GM12878 (cell line): ENCODE measurements at regions not wholly inside any gene's neighbourhood (a gene's known extent, or its start where the extent isn't known, plus 50 kb on each side); places are given as distances from the start of the nearest gene placed in this dataset.

Experiments
- ATAC-seq: fragments of 200-7000 bp; cut with Tn5 transposase; 3 replicates; pipeline ENCODE4 v1.9.1; 2020; ENCODE audit warnings: mild to moderate bottlenecking, moderate library complexity
- BruUV-seq: library from RNA; stranded (reverse); fragments of 400-500 nt; replicated peaks from 2 replicates; lab custom pipeline; 2021; lab: Mats Ljungman, UMichigan
- CTCF ChIA-PET: fragments of 300-600 bp; sonication (Branson Sonifier 250); formaldehyde crosslinking; extraction: SDS; loops from one replicate; lab custom pipeline; 2021; ENCODE audit warnings: inconsistent platforms; lab: Yijun Ruan, JAX
- POLR2A ChIA-PET: fragments of 350-600 bp; formaldehyde crosslinking; extraction: SDS; loops from one replicate; lab custom pipeline; 2021; ENCODE audit warnings: inconsistent platforms; lab: Charles Lee
- RAD21 ChIA-PET: fragments of 300-600 bp; sonication (Branson Sonifier 250); formaldehyde crosslinking; loops from one replicate; lab custom pipeline; 2023; ENCODE audit warnings: antibody characterized with exemption; ENCODE audit not compliant: unreplicated experiment; lab: Charles Lee
- SMC1A ChIA-PET: fragments of 300-600 bp; sonication (Branson Sonifier 250); formaldehyde crosslinking; loops from one replicate; lab custom pipeline; 2023; ENCODE audit not compliant: unreplicated experiment, uncharacterized antibody; lab: Charles Lee
- DNase-seq: peaks from one replicate; pipeline ENCODE4 v3.0.0-alpha.2; 2011; ENCODE audit warnings: low read depth, low spot score
- FAIRE-seq: peaks from 3 replicates; lab custom pipeline; 2011; peaks lifted over from hg19 to GRCh38; lab: Jason Lieb, UNC
- H2AFZ ChIP-seq: 2 replicates; pipeline ENCODE4 v1.6.0; 2011; ENCODE audit warnings: low read depth, low read length, control low read depth; ENCODE audit not compliant: control insufficient read depth
- H3K27ac ChIP-seq: 2 replicates; pipeline ENCODE4 v1.5.1; 2011; ENCODE audit warnings: control low read depth; ENCODE audit not compliant: control insufficient read depth, insufficient read depth
- H3K27me3 ChIP-seq, 2 experiments: replicated peaks in 1 of 2; 2 replicates each; pipeline versions ENCODE4 v1.6.0 to v1.6.1; 2011; ENCODE audit warnings: low read length in 1 of 2; ENCODE audit not compliant: control insufficient read depth in 2 of 2, insufficient read depth in 2 of 2
- H3K36me3 ChIP-seq, 2 experiments: 2 replicates each; pipeline ENCODE4 v1.5.1; 2011; ENCODE audit warnings: low read length in 1 of 2; ENCODE audit not compliant: control insufficient read depth in 2 of 2, insufficient read depth in 2 of 2
- H3K4me1 ChIP-seq: 2 replicates; pipeline ENCODE4 v1.6.1; 2011; ENCODE audit warnings: mild to moderate bottlenecking, low read length, moderate library complexity, mixed read lengths; ENCODE audit not compliant: control insufficient read depth, insufficient read depth
- H3K4me2 ChIP-seq: 2 replicates; pipeline ENCODE4 v1.6.0; 2011; ENCODE audit warnings: control low read depth; ENCODE audit not compliant: control insufficient read depth, insufficient read depth
- H3K4me3 ChIP-seq: fragments of 200-600 bp; sonication (generic); 2 replicates; pipeline ENCODE4 v1.5.1; 2016
- H3K79me2 ChIP-seq: 2 replicates; pipeline ENCODE4 v1.6.0; 2011; ENCODE audit warnings: low read length; ENCODE audit not compliant: control insufficient read depth, insufficient read depth
- H3K9ac ChIP-seq: 2 replicates; pipeline ENCODE4 v1.8.0; 2011; ENCODE audit warnings: low read length, control low read depth, mixed read lengths; ENCODE audit not compliant: control insufficient read depth, insufficient read depth
- H3K9me3 ChIP-seq: replicated peaks from 3 replicates; pipeline ENCODE4 v1.5.1; 2011; ENCODE audit warnings: mild to moderate bottlenecking, low read length; ENCODE audit not compliant: control insufficient read depth, insufficient read depth
- H4K20me1 ChIP-seq: 2 replicates; pipeline ENCODE4 v1.6.0; 2011; ENCODE audit not compliant: control insufficient read depth, insufficient read depth
- BHLHE40 ChIP-seq, 2 experiments: fragments of 450-650 bp in 1 of 2; IDR thresholded peaks; 2 replicates each; pipeline ENCODE4 v1.6.1; 2011 to 2017; ENCODE audit warnings: low read depth in 2 of 2, borderline replicate concordance in 1 of 2, improper control_type of control experiment in 1 of 2, low read length in 1 of 2, mild to moderate bottlenecking in 1 of 2
- BMI1 ChIP-seq: fragments of 450-650 bp; IDR thresholded peaks from 2 replicates; pipeline ENCODE4 v1.6.1; 2016; ENCODE audit warnings: mild to moderate bottlenecking, moderate library complexity, borderline replicate concordance
- EED ChIP-seq: sonication (generic); IDR thresholded peaks from 2 replicates; pipeline ENCODE4 v1.6.1; 2016; ENCODE audit warnings: antibody characterized with exemption, low read depth
- ESRRA ChIP-seq: IDR thresholded peaks from 2 replicates; pipeline ENCODE4 v1.6.1; 2012; ENCODE audit warnings: mild to moderate bottlenecking, low read length, improper control_type of control experiment
- FOXM1 ChIP-seq: IDR thresholded peaks from 2 replicates; pipeline ENCODE4 v1.6.1; 2012; ENCODE audit warnings: low read depth, mild to moderate bottlenecking, inconsistent platforms, low read length, moderate library complexity
- IRF5 ChIP-seq: fragments of 450-650 bp; IDR thresholded peaks from 2 replicates; pipeline ENCODE4 v1.6.1; 2017; ENCODE audit warnings: borderline replicate concordance
- MEF2A ChIP-seq: IDR thresholded peaks from 2 replicates; pipeline ENCODE4 v1.6.1; 2011; ENCODE audit warnings: low read depth, mild to moderate bottlenecking, low read length, moderate library complexity; ENCODE audit not compliant: insufficient read depth
- STAT3 ChIP-seq: IDR thresholded peaks from 2 replicates; pipeline ENCODE4 v1.6.1; 2011; ENCODE audit warnings: low read depth, low read length, improper control_type of control experiment
- YY1 ChIP-seq: IDR thresholded peaks from 2 replicates; pipeline ENCODE4 v1.6.1; 2011; ENCODE audit warnings: low read depth, mild to moderate bottlenecking, low read length
- ZBTB11 ChIP-seq: fragments of 450-650 bp; formaldehyde crosslinking; IDR thresholded peaks from 2 replicates; pipeline ENCODE4 v1.5.0; 2022; ENCODE audit warnings: mild to moderate bottlenecking, missing genetic modification characterization
- ZNF687 ChIP-seq: fragments of 450-650 bp; IDR thresholded peaks from 2 replicates; pipeline ENCODE4 v1.6.1; 2017; ENCODE audit warnings: mild to moderate bottlenecking, moderate library complexity
- WGBS: methylation state at CpG from one replicate; pipeline ENCODE4 v1.1.6; 2016; ENCODE audit warnings: low lambda C conversion rate; ENCODE audit not compliant: insufficient replicate concordance, insufficient coverage; ENCODE audit errors: missing lambda C conversion rate; 5-methylcytosine and 5-hydroxymethylcytosine counted together
- in situ Hi-C: fragments of 300-500 bp; cut with MboI; formaldehyde crosslinking; loops from 9 replicates; pipeline ENCODE4 v1.14.3; 2018; ENCODE audit warnings: mixed read lengths
- intact Hi-C: fragments of 100-400 bp; cut with micrococcal nuclease; formaldehyde crosslinking; loops from one replicate; pipeline ENCODE4 v1.14.2; 2022; ENCODE audit not compliant: unreplicated experiment

- BruUV-seq = no TSS peak
- no peak for FAIRE-seq
- TF ChIP-seq ESRRA (no peak), FOXM1 (no peak), ZBTB11 (CRISPR knock-in tag) (no peak), BHLHE40 (IDR thresholded peaks at IDR 0.05; ENCODE audit: borderline replicate concordance in 1 of 2, low read depth in 2 of 2, low read length in 1 of 2) (no peak), IRF5 (no peak), ZNF687 (no peak), STAT3 (no peak), MEF2A (no peak), BMI1 (no peak), YY1 (no peak), EED (no peak)
Measured at GRCh38 chr1:58997637-58998036, 213.8 kb upstream of the JUN start.

More at GRCh38 chr1:58997637-58998036, 213.8 kb upstream of the JUN start:
- in situ Hi-C loops = no loop called here
- intact Hi-C loops = no loop called here
- Histone ChIP-seq H4K20me1 (no peaks in the 10 kb centered on the region), H3K36me3 (no peaks in the 10 kb centered on the region), H3K4me3 (no peak overlapping the region), H3K79me2 (no peaks in the 10 kb centered on the region), H3K4me2 (peak overlapping the region; percentile 12; the same call in 1 of the 2 replicates), H3K4me1 (peaks cover 21% of the 10 kb centered on the region), H3K9me3 (no peaks in the 10 kb centered on the region), H3K9ac (no peak overlapping the region; the same call in 1 of the 2 replicates), H3K27ac (peak overlapping the region; percentile 41; the same call in 1 of the 2 replicates), H3K27me3 (no peaks in the 10 kb centered on the region), H2AFZ (no peak overlapping the region)
- ChIA-PET RAD21 (interaction anchor here (1.7 to 2.0 kb wide), 2 partner anchors 15 to 23 kb away, joined by 9 read pairs; no protein-coding TSS in a partner anchor), CTCF (interaction anchor here (1.0 to 1.7 kb wide), 4 partner anchors 12 to 137 kb away, joined by 3 to 5 read pairs (median 4); no protein-coding TSS in a partner anchor), SMC1A (interaction anchor here (0.6 to 2.8 kb wide), 17 partner anchors 9 to 441 kb away, joined by 3 to 11 read pairs (median 3); no protein-coding TSS in a partner anchor), POLR2A (interaction anchor here (0.7 to 1.1 kb wide), 3 partner anchors 10 to 15 kb away, joined by 3 to 4 read pairs (median 3); no protein-coding TSS in a partner anchor)
- DNase-seq (no peak), ATAC-seq (no peak)
- WGBS = 100% methylated on average over 1 of the region's 1 CpG
